Natural killer cell treated with Interleukin-12 subunit alpha and Interleukin-12 subunit beta and Interleukin-15 and Interleukin-18, amount 100 ng/mL, for 72 hours (primary cell): ENCODE measurements at regions not wholly inside any gene's neighbourhood (a gene's known extent, or its start where the extent isn't known, plus 50 kb on each side); places are given as distances from the start of the nearest gene placed in this dataset.
"Not testable (repeated sequence)": the region's sequence is repeated elsewhere in the genome, so short reads cannot be mapped to it uniquely, and the experiment has no call there.

ENCODE experiments used
- ATAC-seq, 2 donors: fragments of 150-1000 bp; cut with Tn5 transposase in 1 of 2; sonication (Bioruptor Pico), chemical (Tn5 transposase) in 1 of 2; 2 replicates each; pipeline ENCODE4 v1.10.0; 2021
- DNase-seq: peaks from one replicate; pipeline ENCODE4 v3.0.0; 2022; ENCODE audit warnings: low spot score
- H3K27ac Mint-ChIP-seq, 2 donors: 1 replicate in 1 of 2; 2 replicates in 1 of 2; pipeline ENCODE4 v1.8.0; 2022; ENCODE audit warnings: mixed read lengths in 2 of 2, mild to moderate bottlenecking in 1 of 2, moderate library complexity in 1 of 2
- H3K27me3 Mint-ChIP-seq, 2 donors: 1 replicate in 1 of 2; 2 replicates in 1 of 2; pipeline ENCODE4 v1.8.0; 2022; ENCODE audit warnings: mixed read lengths in 2 of 2
- H3K36me3 Mint-ChIP-seq: one replicate; pipeline ENCODE4 v1.8.0; 2022; ENCODE audit warnings: mixed read lengths
- H3K4me1 Mint-ChIP-seq, 2 donors: 1 replicate in 1 of 2; 2 replicates in 1 of 2; pipeline ENCODE4 v1.8.0; 2022; ENCODE audit warnings: low read depth in 2 of 2, mixed read lengths in 2 of 2, mild to moderate bottlenecking in 1 of 2
- H3K4me3 Mint-ChIP-seq: one replicate; pipeline ENCODE4 v1.8.0; 2022; ENCODE audit warnings: mixed read lengths
- H3K9me3 Mint-ChIP-seq: 2 replicates; pipeline ENCODE4 v1.8.0; 2022; ENCODE audit warnings: mixed read lengths

- Mint-ChIP-seq H3K9me3 (no peaks in the 10 kb centered on the region), H3K4me1 (no peaks in the 10 kb centered on the region), H3K4me3 (no peak overlapping the region), H3K36me3 (no peaks in the 10 kb centered on the region), H3K27me3 (peaks cover 9 to 15% of the 10 kb centered on the region in 2 donors), H3K27ac (no peak overlapping the region)
- DNase-seq (no peak), ATAC-seq (no peak)
Measured at GRCh38 chr2:160813506-160813858, 319.9 kb upstream of the RBMS1 start.

DNA sequence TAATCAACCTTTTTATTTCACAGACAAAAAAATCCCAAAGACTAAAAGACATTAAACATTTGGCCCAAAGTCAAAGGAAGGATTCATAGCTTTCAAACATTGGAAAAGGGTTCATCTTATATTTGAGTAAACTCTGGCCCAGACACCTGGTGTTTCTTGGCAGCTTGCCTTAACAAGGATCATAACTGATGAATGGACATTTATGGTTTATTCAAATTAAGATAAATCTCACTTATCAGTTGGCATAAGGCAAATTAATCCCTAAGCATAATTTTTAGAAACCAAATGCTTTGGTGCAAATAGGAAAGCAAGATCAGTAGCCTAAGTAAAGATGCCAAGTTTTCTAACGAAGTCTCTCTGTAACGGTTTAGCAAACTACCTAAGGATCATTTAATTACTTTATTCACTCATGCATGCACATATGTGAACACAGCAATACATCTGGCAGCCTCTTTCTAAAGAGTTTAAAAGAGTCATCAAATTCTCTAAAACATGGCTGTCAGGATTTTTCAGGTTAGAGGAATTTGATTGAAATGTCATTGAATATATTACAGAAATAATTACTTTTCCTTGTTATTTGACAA lies 323.4 kb upstream of the RBMS1 start:
- ATAC-seq (no peak), DNase-seq (no peak)
- Mint-ChIP-seq H3K9me3 (no peaks in the 10 kb centered on the region), H3K27me3 (peaks cover 15 to 26% of the 10 kb centered on the region in 2 donors), H3K4me1 (no peaks in the 10 kb centered on the region), H3K27ac (no peak overlapping the region), H3K36me3 (no peaks in the 10 kb centered on the region), H3K4me3 (no peak overlapping the region)

GRCh38 chr2:160820691-160821090 lies 327.1 kb upstream of the RBMS1 start:
- ATAC-seq = no peak

GRCh38 chr2:160822006-160822405 lies 328.4 kb upstream of the RBMS1 start:
- no peak overlapping the region for H3K27ac Mint-ChIP-seq

More at GRCh38 chr2:160820691-160821090, 327.1 kb upstream of the RBMS1 start:
- H3K9me3 Mint-ChIP-seq = peaks cover 14% of the 10 kb centered on the region
- no peak overlapping the region for H3K4me3 Mint-ChIP-seq
- H3K4me1 Mint-ChIP-seq = no peaks in the 10 kb centered on the region
- peaks cover 8 to 40% of the 10 kb centered on the region in 2 donors for H3K27me3 Mint-ChIP-seq
- no peak overlapping the region for H3K27ac Mint-ChIP-seq
- peaks cover 14% of the 10 kb centered on the region for H3K36me3 Mint-ChIP-seq
- no peak for DNase-seq

DNA sequence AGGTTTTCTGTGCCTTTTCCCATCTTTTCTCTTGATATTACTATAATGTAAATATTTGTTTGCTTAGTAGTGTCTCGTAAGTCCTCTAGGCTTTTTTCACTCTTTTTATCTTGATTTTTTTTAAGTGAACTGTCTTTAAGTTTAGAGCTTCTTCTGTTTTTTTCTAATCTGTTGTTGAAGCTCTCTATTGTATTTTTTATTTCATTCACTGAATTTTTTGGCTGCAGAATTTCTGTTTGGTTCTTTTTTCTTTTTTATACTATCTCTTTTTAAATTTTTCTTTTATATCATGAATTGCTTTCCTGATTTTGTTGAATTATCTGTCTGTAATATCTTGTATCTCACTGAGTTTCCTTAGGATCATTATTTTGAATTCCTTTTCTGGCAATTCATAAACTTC lies 331.8 kb upstream of the RBMS1 start:
- no peak overlapping the region for H3K27ac Mint-ChIP-seq
- no peak for DNase-seq
- peaks cover 17% of the 10 kb centered on the region for H3K9me3 Mint-ChIP-seq

More at GRCh38 chr2:160822006-160822405, 328.4 kb upstream of the RBMS1 start:
- DNase-seq (no peak), ATAC-seq (no peak)
- Mint-ChIP-seq H3K4me3 (no peak overlapping the region), H3K4me1 (no peaks in the 10 kb centered on the region), H3K36me3 (peaks cover 16% of the 10 kb centered on the region), H3K27me3 (peaks cover 8 to 36% of the 10 kb centered on the region in 2 donors), H3K9me3 (peaks cover 17% of the 10 kb centered on the region)

DNA sequence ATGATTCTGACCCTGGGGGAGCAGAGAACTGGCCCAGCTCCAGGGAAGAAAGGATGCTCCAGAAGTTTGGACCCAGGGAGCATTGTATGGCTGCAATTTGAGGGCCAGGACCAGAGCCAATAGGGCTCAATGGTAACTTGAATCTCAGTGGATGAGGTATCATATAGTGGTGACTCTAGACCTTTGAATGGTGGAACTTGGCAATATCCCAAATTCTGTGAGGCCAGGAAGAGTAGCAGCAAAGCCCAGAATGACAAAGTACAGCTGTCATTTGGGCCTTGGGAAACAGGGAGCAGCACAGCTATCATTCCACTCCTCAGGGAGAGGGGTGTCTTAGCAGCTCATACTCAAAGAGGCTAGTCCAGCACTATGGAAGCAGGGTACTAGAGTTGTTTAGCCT lies 332.9 kb upstream of the RBMS1 start:
- Mint-ChIP-seq H3K36me3 (peaks cover 16% of the 10 kb centered on the region), H3K4me3 (no peak overlapping the region), H3K27ac (no peak overlapping the region), H3K4me1 (no peaks in the 10 kb centered on the region), H3K27me3 (peaks cover 0 to 35% of the 10 kb centered on the region in 2 donors), H3K9me3 (peaks cover 17% of the 10 kb centered on the region)
- DNase-seq (no peak), ATAC-seq (no peak)

More for the DNA sequence above, 331.8 kb upstream of the RBMS1 start:
- H3K27me3 Mint-ChIP-seq = peaks cover 0 to 30% of the 10 kb centered on the region in 2 donors
- H3K36me3 Mint-ChIP-seq = peaks cover 16% of the 10 kb centered on the region
- ATAC-seq = no peak
- H3K4me3 Mint-ChIP-seq = no peak overlapping the region
- H3K4me1 Mint-ChIP-seq = no peaks in the 10 kb centered on the region

GRCh38 chr2:160828076-160828475 lies 332.2 kb upstream of the TANK start:
- peaks cover 0 to 27% of the 10 kb centered on the region in 2 donors for H3K27me3 Mint-ChIP-seq
- H3K4me1 Mint-ChIP-seq = no peaks in the 10 kb centered on the region
- H3K4me3 Mint-ChIP-seq = no peak overlapping the region
- peaks cover 14% of the 10 kb centered on the region for H3K9me3 Mint-ChIP-seq
- H3K36me3 Mint-ChIP-seq = peaks cover 16% of the 10 kb centered on the region
- DNase-seq (no peak), ATAC-seq (no peak)
- H3K27ac Mint-ChIP-seq = no peak overlapping the region

DNA sequence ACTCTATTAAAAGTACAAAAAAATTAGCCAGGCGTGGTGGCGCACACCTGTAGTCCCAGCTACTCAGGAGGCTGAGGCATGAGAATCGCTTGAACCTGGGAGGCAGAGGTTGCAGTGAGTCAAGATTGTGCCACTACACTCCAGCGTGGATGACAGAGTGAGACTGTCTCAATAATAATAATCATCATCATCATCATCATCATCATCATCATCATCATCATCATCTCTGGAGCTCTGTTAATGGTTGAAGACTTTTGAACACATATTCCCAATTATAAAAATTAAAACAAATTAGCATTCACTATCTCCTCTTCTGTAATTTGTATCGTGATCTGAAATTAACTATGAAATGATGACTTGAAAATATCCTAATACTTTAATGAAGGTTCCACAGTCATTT lies 327.8 kb upstream of the TANK start:
- H3K27me3 Mint-ChIP-seq = peaks cover 8 to 25% of the 10 kb centered on the region in 2 donors
- DNase-seq, H3K9me3 Mint-ChIP-seq, H3K27ac Mint-ChIP-seq, H3K4me1 Mint-ChIP-seq, ATAC-seq, H3K4me3 Mint-ChIP-seq, H3K36me3 Mint-ChIP-seq: not testable (repeated sequence)

DNA sequence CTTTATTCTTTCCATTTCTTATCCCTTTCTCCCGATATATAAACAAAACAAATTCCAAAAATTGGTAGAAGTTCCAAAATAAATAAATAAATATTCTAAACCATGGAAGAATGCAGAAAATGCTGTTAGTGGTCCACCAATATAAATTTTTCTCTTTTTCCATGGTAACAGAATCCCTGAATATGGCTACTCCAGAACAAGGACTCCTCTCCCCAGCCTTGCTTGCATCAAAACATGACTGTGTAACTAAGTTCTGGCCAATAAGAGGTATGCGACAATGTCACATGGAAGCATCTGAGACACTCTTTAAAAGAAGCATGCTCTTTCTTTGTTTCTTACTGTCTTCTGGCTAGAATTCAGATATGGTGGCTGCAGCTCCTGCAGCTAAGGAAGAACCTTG lies 325.1 kb upstream of the TANK start:
- ATAC-seq = no peak
- H3K27me3 Mint-ChIP-seq = peaks cover 14 to 26% of the 10 kb centered on the region in 2 donors
- no peak overlapping the region for H3K27ac Mint-ChIP-seq
- H3K36me3 Mint-ChIP-seq = no peaks in the 10 kb centered on the region
- no peak overlapping the region for H3K4me3 Mint-ChIP-seq
- no peaks in the 10 kb centered on the region for H3K4me1 Mint-ChIP-seq
- DNase-seq = no peak
- no peaks in the 10 kb centered on the region for H3K9me3 Mint-ChIP-seq

- H3K4me3 Mint-ChIP-seq = no peak overlapping the region
- H3K36me3 Mint-ChIP-seq = no peaks in the 10 kb centered on the region
- DNase-seq (no peak), ATAC-seq (no peak)
- H3K27me3 Mint-ChIP-seq = peaks cover 19 to 27% of the 10 kb centered on the region in 2 donors
- no peak overlapping the region for H3K27ac Mint-ChIP-seq
- no peaks in the 10 kb centered on the region for H3K4me1 Mint-ChIP-seq
- no peaks in the 10 kb centered on the region for H3K9me3 Mint-ChIP-seq
Measured at GRCh38 chr2:160836755-160837154, 323.5 kb upstream of the TANK start.

DNA sequence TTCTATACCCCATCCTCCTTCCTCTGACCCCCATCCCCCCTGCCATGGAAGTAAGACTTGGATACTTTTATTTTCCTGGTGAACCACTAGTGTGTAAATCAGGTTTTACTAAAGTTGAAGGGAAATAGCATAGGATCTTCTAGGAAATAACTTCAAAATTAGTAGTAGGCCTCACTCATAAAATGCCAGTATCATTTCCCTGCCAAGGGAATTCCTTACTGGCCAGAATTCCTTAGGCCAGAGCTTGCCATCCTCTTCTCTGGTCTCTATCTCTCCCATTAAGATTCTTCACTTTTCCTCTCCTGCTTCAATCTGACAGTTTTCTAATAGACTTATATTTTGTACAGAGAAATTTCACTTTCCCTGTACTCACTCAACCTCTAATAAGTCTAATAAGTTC lies 322.8 kb upstream of the TANK start:
- Mint-ChIP-seq H3K4me3 (no peak overlapping the region), H3K4me1 (no peaks in the 10 kb centered on the region), H3K9me3 (no peaks in the 10 kb centered on the region), H3K27ac (no peak overlapping the region), H3K27me3 (peaks cover 19 to 29% of the 10 kb centered on the region in 2 donors), H3K36me3 (no peaks in the 10 kb centered on the region)
- no peak for ATAC-seq
- DNase-seq = no peak

DNA sequence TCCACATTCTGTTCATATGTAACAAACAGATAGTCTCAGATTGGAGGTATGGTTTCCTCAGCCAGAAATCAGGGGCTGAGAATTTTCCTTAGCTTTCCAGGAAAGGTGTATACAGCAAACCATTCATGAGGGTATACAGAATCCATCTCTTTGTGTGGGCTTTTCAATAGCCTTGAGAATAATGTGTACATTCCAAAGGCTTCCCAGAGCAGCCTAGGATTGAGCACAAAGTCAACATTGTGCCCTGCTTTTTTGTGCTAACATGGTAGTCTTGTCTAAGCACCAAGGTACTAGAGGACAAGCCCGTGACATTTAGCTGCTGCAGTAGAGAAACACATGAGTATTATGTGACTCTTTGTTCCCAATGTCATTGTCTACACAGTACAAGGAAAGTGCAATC lies 322.1 kb upstream of the TANK start:
- Mint-ChIP-seq H3K27ac (no peak overlapping the region), H3K36me3 (no peaks in the 10 kb centered on the region), H3K4me3 (no peak overlapping the region), H3K4me1 (no peaks in the 10 kb centered on the region), H3K27me3 (peaks cover 19 to 29% of the 10 kb centered on the region in 2 donors), H3K9me3 (no peaks in the 10 kb centered on the region)
- DNase-seq (no peak), ATAC-seq (no peak)

DNA sequence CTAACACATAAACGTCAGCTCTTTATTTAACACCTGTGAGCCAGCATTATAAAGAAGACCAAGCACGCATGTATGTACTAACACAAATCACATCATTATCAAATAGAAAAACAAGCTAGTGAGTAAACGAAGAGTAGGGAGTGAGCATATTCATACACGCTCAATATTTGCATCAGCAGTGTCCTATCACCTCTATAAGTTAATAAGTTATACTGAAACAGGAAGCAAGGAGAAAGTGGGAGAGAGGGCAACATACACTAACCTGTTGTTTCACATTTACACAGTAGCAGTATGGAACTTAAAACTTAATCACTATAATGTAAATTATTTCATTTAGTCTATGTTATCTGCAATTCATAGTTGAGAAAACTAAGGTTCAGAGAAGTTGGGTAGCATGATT lies 321.5 kb upstream of the TANK start:
- H3K4me1 Mint-ChIP-seq = no peaks in the 10 kb centered on the region
- peaks cover 5% of the 10 kb centered on the region for H3K9me3 Mint-ChIP-seq
- H3K27me3 Mint-ChIP-seq = peaks cover 19 to 29% of the 10 kb centered on the region in 2 donors
- ATAC-seq (no peak), DNase-seq (no peak)
- no peaks in the 10 kb centered on the region for H3K36me3 Mint-ChIP-seq
- H3K4me3 Mint-ChIP-seq = no peak overlapping the region
- no peak overlapping the region for H3K27ac Mint-ChIP-seq

- Mint-ChIP-seq H3K27me3 (peaks cover 15 to 28% of the 10 kb centered on the region in 2 donors), H3K27ac (no peak overlapping the region)
- ATAC-seq = no peak
Measured at GRCh38 chr2:160842286-160842685, 317.9 kb upstream of the TANK start.

GRCh38 chr2:160859096-160859495 lies 301.1 kb upstream of the TANK start:
- Mint-ChIP-seq H3K9me3 (no peaks in the 10 kb centered on the region), H3K4me1 (peaks cover 0 to 3% of the 10 kb centered on the region in 2 donors), H3K36me3 (no peaks in the 10 kb centered on the region), H3K27ac (no peak overlapping the region), H3K4me3 (no peak overlapping the region), H3K27me3 (peaks cover 4 to 7% of the 10 kb centered on the region in 2 donors)
- DNase-seq = no peak
- ATAC-seq = no peak

More at GRCh38 chr2:160842286-160842685, 317.9 kb upstream of the TANK start:
- Mint-ChIP-seq H3K4me3 (no peak overlapping the region), H3K9me3 (peaks cover 9% of the 10 kb centered on the region), H3K36me3 (no peaks in the 10 kb centered on the region), H3K4me1 (no peaks in the 10 kb centered on the region)
- DNase-seq = no peak
